Adipose tissue (tissue), 3 donors: ENCODE measurements at regions not wholly inside any gene's neighbourhood (a gene's known extent, or its start where the extent isn't known, plus 50 kb on each side); places are given as distances from the start of the nearest gene placed in this dataset.

ENCODE experiments used
- H3K27ac ChIP-seq: one replicate; pipeline ENCODE4 v1.5.1; 2013; ENCODE audit warnings: low read depth, low read length
- WGBS, 3 donors: extraction: QIAGEN DNeasy Blood & Tissue Kit; methylation state at CpG; one replicate each; pipeline ENCODE4 v1.1.7; 2013; 5-methylcytosine and 5-hydroxymethylcytosine counted together
- donor health status: healthy with polysubstance abuse.
- donor health status: Bipolar disorder and iron deficiency.
- donor health status: healthy.

DNA sequence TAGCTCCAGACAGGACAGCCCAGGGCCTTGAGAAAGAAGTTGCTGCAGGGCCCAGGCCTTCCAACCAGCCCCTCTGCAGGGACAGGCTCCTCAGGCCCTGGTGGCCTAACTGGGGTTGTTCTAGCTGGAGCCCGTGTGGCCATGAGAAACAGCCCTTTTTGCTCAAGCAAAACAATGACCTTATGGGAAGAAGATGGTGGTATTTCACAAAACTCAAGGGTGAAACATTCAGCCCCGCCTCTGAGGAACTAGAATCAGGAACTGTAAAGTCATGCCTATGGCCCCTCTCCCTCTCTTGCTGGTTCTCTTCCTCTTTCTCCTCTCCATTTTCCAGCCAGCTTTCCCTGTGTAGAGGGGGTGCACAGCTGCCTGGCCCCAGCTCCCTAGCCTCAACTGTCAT is 273.3 kb downstream of the RPLP1 start:
- no peak overlapping the region for H3K27ac ChIP-seq
- 49 to 85% (median 58%) methylated on average over 2 of the region's 2 CpGs for WGBS, 3 donors

DNA sequence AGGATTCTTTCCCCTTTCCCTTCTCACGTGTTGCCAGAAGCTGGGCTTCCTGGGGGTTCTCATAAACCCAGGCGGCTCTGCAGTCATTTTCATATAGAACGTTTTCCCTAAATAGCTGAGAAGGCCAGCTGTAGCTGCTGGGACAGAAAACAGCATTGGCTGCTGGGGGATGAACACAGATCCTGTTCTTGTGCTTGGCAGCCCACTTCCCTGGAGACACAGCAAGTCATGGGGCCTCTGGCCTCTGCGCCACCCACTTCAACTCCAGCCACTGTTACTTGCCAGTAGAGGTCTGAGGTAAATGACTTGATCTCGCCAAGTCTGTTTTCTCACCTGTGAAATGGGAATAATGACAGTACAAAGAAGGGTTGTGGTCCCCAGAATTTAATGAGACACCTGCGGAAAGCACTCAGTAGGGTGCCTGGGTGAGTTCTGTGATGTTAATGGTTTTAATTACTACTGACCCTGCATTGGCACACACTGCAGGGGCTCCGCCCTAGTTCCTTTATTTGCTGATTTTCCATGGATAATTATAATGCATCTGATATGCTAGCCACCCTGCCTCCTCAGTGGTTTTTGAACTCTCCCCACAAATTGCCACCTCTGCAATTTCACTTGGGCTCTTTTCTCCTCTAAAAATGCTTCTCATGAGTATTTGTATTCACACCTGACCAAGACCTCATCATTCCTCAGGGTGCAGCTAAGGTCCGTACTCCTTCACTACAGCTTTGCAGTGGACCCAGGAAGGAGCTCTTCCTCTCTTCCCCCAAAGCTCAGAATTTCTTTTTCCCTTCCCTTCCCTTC is 274.7 kb downstream of the RPLP1 start:
- no peak overlapping the region for H3K27ac ChIP-seq
- WGBS, 3 donors = 82 to 88% (median 82%) methylated on average over 8 of the region's 8 CpGs

DNA sequence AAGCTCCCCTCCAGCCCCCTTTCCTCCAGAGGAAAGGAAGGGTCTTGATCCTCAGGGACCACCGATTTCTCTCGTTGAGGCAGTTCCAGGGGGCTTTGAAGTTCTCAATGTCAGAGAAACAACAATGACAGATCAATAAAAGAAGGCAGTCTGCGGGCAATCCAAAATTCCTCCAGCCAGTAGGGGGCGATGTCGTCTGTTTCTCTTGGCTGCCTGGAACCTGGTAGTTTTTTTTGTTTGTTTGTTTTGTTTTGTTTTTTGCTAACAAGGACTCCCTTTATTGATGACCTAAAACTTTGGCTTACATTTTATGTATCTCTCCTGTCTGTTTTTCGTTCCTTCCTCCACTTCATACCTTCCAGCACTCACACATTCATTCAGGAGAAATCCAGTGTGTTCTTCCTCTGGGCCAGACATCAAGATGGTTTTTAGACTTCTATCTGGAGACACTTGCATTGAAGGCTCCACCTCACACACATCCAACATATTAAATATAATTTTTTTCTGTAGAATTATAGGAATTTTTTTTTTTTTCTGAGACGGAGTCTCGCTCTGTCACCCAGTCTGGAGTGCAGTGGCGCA is 276.6 kb downstream of the RPLP1 start:
- WGBS, 3 donors = 52 to 62% (median 56%) methylated on average over 9 of the region's 9 CpGs
- H3K27ac ChIP-seq = no peak overlapping the region

DNA sequence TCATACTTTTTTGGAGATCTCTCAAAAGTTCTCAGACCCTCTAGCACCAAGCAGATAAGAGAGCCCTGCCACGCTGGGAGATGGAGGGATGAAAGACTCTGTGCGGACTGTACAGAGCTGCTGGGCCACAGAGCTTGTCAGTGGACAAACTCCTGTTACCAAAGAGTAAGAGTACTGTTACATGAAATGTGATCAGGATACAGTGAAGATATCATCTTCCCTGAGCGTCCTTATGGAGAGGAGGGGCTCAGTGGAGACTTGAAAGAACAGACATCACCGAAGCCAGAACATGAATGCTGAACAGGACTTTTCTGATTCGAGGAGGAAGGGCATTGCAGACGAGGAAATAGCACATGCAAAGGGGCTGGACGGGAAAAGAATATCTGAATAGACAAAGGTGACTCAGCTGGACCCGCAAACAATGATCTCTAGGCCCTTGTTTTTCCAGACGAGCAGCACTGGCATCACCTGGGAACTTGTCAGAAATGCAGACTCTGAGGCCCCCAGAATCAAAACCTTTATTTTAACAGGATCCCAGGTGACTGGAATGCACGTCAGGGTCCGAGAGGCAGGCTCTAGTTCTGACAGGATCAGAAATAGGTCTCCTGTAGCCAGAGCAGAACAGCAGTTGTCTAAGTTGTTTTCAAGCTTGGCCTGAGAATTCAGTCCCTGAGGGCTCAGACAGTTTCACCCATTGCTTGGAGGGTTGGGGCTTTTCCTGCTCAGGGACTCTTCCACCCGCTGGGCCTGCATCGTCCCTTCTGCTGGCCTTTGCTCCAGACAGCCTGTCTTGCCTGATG is 277.9 kb downstream of the RPLP1 start:
- 72 to 83% (median 78%) methylated on average over 13 of the region's 13 CpGs for WGBS, 3 donors
- no peak overlapping the region for H3K27ac ChIP-seq

DNA sequence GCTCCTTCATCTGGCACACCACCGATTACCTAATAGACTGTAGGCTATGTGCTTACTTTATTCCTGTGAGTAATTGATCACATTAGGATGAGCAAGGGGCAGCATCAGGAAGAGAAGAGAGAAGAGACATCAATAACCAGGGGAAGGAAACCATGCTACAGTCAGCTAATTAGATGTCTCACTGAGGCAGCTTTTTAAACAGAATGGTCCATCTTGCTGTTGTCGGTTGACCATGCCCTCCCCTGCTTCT is 278.4 kb downstream of the RPLP1 start:
- no peak overlapping the region for H3K27ac ChIP-seq
- 85 to 95% (median 89%) methylated on average over 2 of the region's 2 CpGs for WGBS, 3 donors

DNA sequence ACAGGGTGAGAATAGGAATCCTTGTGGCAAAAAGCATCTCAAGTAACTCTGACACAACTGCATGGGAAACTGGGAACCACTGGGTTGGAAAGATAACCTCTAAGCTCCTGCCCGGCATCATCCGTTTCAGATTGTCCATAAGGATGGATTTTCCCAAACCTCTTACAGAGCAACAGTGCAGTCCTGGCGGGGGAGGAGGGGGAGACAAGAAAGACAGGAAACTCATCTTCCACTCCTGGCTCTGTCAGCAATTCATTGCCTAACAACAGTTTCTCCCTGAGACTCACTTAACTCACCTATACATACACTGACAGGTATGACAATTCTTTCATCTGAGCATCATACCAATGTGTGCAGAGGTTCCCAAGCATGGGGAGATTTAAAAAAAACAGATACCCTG is 279.0 kb downstream of the RPLP1 start:
- H3K27ac ChIP-seq = no peak overlapping the region
- WGBS, 3 donors = 91 to 96% (median 94%) methylated on average over 3 of the region's 3 CpGs

DNA sequence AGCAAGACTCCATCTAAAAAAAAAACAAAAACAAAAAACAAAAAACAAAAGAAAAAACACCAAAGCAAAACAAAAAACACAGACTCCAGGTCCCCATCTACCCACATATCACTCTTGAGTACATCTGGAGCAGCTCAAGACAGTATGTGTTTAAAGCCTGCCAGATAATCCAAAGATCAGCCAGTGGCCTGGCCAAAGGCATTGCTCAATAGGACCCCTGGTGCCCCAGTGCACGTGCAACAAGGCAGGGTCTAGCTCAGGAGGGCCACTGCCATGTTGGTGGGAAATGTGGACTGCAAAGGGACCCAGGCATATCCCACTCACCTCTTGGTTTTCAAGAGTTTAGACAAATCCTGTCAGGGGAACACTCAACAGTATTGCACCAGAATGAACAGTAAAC is 279.5 kb downstream of the RPLP1 start:
- WGBS, 3 donors = 50 to 61% (median 60%) methylated on average over 1 of the region's 1 CpG
- H3K27ac ChIP-seq = no peak overlapping the region

DNA sequence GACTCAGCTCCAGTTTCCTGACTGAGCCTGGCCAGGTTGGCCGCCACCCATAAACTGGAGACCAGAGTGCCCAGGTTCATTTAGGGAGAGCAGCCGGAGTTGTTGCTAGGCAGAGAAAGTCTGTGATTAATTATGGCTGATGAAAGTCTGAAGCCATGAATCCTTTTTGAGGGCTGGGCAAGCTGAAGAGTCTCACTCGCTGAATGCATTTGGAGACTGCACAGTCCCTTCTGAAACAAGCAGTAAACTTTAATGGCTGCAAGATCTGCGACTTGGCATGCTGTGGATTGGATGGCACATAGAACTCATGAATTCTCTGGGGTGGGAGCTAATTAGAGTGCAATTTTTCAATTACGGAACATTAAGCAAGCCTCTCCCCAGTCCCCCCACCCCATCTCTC is 282.1 kb downstream of the RPLP1 start:
- H3K27ac ChIP-seq = no peak overlapping the region
- WGBS, 3 donors = 62 to 77% (median 66%) methylated on average over 5 of the region's 5 CpGs

DNA sequence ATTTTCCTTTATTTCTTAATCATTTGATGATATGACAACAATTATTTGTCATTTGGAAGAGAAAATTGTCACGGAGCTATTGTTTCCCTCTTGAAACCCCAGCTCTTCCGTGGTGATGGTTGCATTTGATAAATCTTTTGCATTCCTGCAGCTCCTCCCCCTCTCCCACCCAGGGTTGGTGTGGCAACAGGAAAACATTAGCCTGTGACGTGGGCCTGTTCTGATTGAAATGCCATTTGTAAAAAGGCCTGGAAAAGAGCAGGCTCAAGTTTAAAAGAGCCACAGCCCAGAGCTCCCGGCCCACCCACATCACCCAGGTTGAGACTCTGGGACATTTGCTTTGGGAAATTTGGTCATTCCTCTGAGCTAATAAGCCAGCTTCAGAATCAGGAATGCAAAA is 282.5 kb downstream of the RPLP1 start:
- WGBS, 3 donors = 35 to 58% (median 37%) methylated on average over 4 of the region's 4 CpGs
- no peak overlapping the region for H3K27ac ChIP-seq

DNA sequence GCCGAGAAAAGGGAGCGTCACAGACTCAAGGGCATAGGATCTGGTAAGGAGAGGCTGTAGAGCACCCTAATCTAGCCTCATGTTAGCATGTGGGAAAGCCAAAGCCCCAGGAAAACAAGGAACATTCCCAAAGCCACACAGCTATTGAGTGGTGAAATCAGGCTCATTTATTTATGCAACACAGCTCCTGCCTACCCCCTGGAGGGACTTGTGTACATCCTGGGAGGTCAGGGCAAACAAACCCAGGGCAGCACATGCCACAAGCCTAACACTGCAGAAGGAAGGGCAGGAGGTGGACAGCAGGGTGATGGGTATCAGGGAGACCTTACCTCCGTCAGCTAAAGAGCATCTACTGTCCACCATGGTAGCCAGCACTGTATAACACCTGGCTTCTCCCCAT is 283.5 kb downstream of the RPLP1 start:
- WGBS, 3 donors = 65 to 92% (median 81%) methylated on average over 3 of the region's 3 CpGs
- no peak overlapping the region for H3K27ac ChIP-seq

DNA sequence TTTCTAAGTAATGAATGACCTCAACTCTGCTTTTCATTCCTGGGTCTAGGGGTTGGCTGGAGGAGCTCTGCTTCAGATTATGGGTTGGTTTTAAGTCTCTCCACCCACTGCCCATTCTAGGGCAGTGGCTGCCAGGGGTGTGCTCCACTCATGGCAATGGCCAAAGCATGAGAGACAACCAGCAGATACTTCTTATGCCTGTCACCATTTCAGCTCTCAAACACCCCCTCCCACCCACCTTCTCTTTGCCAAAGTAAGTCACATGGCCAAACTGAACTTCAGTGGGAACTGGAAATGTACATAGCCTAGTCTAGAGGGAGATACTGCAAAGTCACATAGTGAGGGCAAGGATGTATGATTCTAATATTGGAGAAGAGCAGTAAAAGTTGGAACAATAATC is 285.3 kb downstream of the RPLP1 start:
- no peak overlapping the region for H3K27ac ChIP-seq

DNA sequence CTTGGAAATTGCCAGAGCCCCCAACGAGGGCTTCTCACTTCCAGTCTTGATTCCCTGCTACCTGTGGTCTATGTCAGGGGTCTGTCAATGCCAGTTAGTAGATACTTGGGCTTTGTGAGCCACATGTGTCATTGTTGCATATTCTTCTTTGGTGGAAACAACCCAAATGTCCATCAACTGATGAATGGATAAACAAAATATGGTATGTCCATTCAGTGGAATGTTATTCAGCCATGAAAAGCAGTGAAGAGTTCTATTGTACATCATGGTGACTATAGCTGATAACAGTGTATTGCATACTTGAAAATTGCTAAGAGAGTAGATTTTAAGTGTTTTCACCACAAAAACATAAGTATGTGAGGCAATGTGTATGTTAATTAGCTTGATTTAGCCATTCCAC is 288.1 kb downstream of the RPLP1 start:
- H3K27ac ChIP-seq = no peak overlapping the region
- whole genome bisulfite sequencing, 3 donors = 92 to 94% (median 94%) methylated on average over 1 of the region's 1 CpG

DNA sequence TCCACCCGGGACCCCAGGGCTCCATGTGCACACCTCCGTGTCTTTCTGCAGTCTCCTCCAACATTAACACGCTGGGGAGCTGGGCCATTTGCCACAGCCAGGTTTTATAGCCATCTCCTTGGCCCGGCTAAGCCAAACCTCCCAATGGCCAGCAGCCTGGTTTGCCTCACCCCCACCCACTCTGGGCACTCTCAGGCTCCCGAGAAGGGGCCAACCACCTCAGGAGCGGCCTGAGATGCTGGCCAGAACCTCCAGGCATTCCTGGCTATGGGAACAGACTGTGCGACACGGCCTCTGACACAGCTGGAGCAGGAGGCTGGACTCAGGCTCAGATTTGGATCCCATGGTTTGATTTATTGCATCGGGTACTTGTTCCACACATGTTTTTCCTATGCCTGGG is 289.7 kb downstream of the RPLP1 start:
- WGBS, 3 donors = 79 to 87% (median 84%) methylated on average over 9 of the region's 9 CpGs
- no peak overlapping the region for H3K27ac ChIP-seq

DNA sequence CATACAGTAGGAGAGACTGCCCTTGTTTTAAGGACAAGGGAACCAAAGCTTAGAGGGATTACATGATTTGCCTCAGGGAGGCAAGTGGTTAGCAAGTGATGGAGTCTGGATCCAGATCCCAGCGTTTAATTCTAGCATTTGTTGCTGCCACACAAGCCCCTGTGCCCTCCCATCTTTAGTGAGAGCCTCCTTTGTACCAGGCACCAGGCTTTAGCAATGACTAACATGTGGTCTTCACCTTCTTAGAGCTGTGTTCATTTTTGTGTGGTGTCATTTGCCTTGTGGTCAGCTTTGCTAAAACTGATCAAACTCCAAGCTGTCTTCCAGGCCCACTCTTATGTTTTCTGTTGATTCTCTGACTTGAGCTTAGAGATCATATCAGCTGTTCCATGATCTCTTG is 290.5 kb downstream of the RPLP1 start:
- H3K27ac ChIP-seq = no peak overlapping the region
- WGBS, 3 donors = 90 to 93% (median 93%) methylated on average over 1 of the region's 1 CpG

DNA sequence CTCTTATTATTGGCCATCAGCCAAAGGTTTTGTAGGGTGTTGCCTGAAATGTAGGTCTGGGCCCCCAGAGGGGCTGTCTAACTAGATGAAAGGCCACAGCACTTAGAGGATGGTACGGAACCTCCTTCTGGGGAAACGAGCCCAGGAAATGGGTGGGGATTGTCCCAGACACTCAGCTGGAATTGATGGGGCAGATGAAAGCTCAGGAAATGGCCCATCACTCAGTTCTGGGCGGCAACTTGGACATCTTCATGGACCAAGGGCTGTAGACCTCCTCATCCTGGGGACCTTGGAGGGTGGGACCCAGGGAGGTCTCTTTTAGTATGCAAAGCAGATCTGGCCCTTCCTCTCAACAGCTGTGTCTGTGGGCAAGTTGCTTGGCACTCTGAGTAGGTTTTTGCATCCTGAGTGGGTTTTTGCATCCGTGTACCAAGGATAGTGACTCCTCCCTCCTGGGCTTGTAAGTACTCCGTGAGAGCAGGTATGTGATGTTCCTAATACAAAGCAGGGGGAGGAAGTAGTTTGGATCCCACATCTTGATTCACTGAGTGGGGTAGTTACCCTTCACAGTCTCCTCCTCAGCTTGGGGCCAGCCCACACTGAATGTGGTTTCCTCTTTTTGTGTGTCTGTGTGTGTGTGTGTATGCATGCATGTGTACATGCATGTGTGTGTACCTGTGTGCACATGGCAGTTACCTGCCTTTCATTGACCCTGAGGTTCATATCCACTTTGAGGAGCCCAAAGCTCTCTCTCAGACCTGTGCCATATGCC is 292.0 kb downstream of the RPLP1 start:
- no peak overlapping the region for H3K27ac ChIP-seq
- WGBS, 3 donors = 38 to 69% (median 49%) methylated on average over 5 of the region's 5 CpGs

DNA sequence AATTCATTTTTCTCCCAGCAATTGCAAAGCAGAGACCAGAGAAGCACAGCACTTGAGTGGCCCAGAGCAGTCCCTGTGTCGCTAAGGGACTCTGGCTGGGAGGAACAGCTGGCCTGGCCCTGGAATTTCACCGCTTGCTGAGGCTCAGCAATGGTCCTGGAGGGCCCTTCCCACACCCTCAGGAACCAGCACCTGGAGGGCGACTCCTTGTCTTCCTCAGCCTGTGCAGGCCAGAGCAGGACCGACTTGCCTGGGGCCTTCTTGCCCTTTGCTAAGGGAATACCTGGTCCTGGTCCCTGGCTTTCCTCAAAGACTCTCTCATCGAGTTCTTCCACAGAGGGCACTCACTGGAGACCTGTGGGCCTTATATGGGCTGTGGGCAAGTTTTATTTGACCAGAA is 294.6 kb downstream of the RPLP1 start:
- WGBS, 3 donors = 86 to 88% (median 87%) methylated on average over 5 of the region's 5 CpGs
- H3K27ac ChIP-seq = no peak overlapping the region

DNA sequence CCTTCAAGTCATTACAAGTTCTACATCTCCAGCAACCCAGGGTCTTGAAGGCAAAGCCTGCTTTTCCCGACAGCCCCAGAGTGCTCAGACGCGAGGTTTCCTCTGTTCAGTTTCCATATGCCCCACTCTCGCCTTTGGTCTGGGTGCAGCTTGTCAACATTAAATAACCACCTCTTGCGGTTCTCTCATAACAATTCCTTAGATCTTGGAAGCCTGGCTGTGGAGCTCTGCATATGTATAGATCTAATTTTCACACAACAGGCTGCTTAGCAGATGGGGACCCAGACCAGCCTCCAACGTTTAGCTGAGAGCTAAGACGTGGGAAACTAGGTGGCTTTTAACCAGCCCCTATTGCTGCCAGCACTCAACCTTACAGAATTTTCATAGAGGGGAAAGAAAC is 295.5 kb downstream of the RPLP1 start:
- no peak overlapping the region for H3K27ac ChIP-seq
- WGBS, 3 donors = 81 to 90% (median 86%) methylated on average over 7 of the region's 7 CpGs

DNA sequence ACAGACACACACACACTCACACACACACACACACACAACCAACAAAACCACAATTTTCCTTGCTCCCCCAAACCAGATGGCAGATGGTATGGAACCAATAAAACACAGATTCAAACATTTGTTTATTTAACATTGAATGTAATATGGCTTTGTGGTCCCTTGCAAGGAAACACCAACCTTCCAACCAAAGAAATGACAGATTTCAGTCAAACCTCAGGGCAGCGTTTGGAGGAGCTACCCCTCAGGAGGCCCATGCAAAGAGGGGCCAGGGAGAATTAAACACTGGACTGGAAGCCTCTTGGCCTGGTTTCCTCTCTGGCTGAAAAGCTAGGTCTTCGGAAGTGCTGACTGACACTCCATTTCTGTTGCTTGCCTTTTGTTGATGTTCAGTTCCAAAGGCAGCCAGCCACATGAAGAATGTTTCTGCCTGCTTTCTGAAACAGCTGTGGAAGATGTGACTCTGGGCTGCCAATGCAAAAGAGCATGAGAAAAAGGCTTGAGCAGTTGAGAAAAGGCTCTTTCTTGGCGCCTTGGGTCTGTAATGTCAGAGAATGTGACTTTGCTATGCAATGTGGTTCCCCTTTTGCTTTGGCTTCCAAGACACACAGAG is 296.1 kb downstream of the RPLP1 start:
- 77 to 88% (median 81%) methylated on average over 3 of the region's 3 CpGs for WGBS, 3 donors
- H3K27ac ChIP-seq = no peak overlapping the region

DNA sequence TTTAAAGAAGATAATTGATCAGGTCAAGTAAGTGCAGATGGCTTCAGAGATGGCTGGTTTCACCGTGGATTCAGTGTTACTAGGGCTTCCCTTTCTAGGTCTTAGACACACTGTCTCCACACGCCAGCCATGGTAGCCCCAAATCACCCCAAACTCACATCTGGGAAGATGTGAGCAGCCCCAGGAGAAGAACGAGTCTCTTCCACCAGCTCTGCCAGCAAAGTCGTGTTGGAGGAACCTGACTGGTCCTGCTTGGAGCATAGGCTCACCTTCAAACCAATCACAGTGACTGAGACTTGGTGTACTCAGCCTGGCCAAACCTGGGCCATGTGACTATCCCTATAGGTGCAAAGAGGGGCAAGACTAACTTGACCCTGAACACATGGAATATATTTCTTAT is 296.7 kb downstream of the RPLP1 start:
- no peak overlapping the region for H3K27ac ChIP-seq
- WGBS, 3 donors = 80 to 91% (median 91%) methylated on average over 4 of the region's 4 CpGs
